Smooth muscle cell (in vitro differentiated cells): ENCODE measurements at regions not wholly inside any gene's neighbourhood (a gene's known extent, or its start where the extent isn't known, plus 50 kb on each side); places are given as distances from the start of the nearest gene placed in this dataset.

Experiments used
- DNase-seq: peaks from one replicate; lab custom pipeline; 2025; ENCODE audit not compliant: unreplicated experiment; lab: John Stamatoyannopoulos, UW
- H2AFZ ChIP-seq: fragments of 200-600 bp; sonication (generic); 2 replicates; pipeline ENCODE4 v1.6.0; 2016; ENCODE audit warnings: antibody characterized with exemption, low read depth, mild to moderate bottlenecking
- H3F3A ChIP-seq: fragments of 200-600 bp; sonication (generic); 2 replicates; pipeline ENCODE4 v1.6.0; 2017; ENCODE audit warnings: antibody characterized with exemption, low read depth
- H3K27ac ChIP-seq: fragments of 200-600 bp; sonication (generic); 2 replicates; pipeline ENCODE4 v1.5.1; 2016; ENCODE audit warnings: low read depth, mild to moderate bottlenecking
- H3K27me3 ChIP-seq: fragments of 200-600 bp; sonication (generic); 2 replicates; pipeline ENCODE4 v1.6.1; 2016; ENCODE audit warnings: low read depth, mild to moderate bottlenecking
- H3K36me3 ChIP-seq: fragments of 200-600 bp; sonication (generic); 2 replicates; pipeline ENCODE4 v1.5.1; 2016; ENCODE audit warnings: low read depth
- H3K4me1 ChIP-seq: fragments of 200-600 bp; sonication (generic); 2 replicates; pipeline ENCODE4 v1.5.1; 2016; ENCODE audit warnings: low read depth
- H3K4me2 ChIP-seq: fragments of 200-600 bp; sonication (generic); 2 replicates; pipeline ENCODE4 v1.6.0; 2016; ENCODE audit warnings: mild to moderate bottlenecking
- H3K4me3 ChIP-seq: fragments of 200-600 bp; sonication (generic); 2 replicates; pipeline ENCODE4 v1.5.1; 2016; ENCODE audit warnings: mild to moderate bottlenecking
- H3K79me2 ChIP-seq: fragments of 200-600 bp; sonication (generic); 2 replicates; pipeline ENCODE4 v1.6.0; 2016; ENCODE audit warnings: low read depth, mild to moderate bottlenecking
- H3K9ac ChIP-seq: fragments of 200-600 bp; sonication (generic); 2 replicates; pipeline ENCODE4 v1.6.0; 2016; ENCODE audit warnings: low read depth
- H3K9me3 ChIP-seq: fragments of 200-600 bp; sonication (generic); replicated peaks from 2 replicates; pipeline ENCODE4 v1.5.1; 2016; ENCODE audit warnings: low read depth
- H4K20me1 ChIP-seq: fragments of 200-600 bp; sonication (generic); 2 replicates; pipeline ENCODE4 v1.6.0; 2016; ENCODE audit warnings: low read depth
- CTCF ChIP-seq: fragments of 200-600 bp; sonication (generic); IDR thresholded peaks from 2 replicates; pipeline ENCODE4 v1.5.1; 2017; ENCODE audit warnings: borderline replicate concordance, mild to moderate bottlenecking, antibody characterized with exemption; ENCODE audit not compliant: insufficient read depth, poor library complexity, severe bottlenecking
- WGBS: methylation state at CpG from one replicate; pipeline ENCODE4 v1.1.7; 2016; ENCODE audit warnings: low lambda C conversion rate; 5-methylcytosine and 5-hydroxymethylcytosine counted together

GRCh38 chr15:29563112-29563511, 259.2 kb downstream of the TJP1 start:
- no peaks in the 10 kb centered on the region for H3K9me3 ChIP-seq
- H3K4me3 ChIP-seq = no peak overlapping the region
- no peak overlapping the region for H3K4me2 ChIP-seq
- TF ChIP-seq CTCF = no peak
- H2AFZ ChIP-seq = no peak overlapping the region
- DNase-seq = no peak
- no peak overlapping the region for H3K9ac ChIP-seq
- no peak overlapping the region for H3K27ac ChIP-seq
- no peaks in the 10 kb centered on the region for H3K79me2 ChIP-seq
- H4K20me1 ChIP-seq = no peaks in the 10 kb centered on the region
- no peaks in the 10 kb centered on the region for H3K4me1 ChIP-seq
- no peaks in the 10 kb centered on the region for H3K36me3 ChIP-seq
- peaks cover 14% of the 10 kb centered on the region for H3K27me3 ChIP-seq
- H3F3A ChIP-seq = no peaks in the 10 kb centered on the region

- WGBS = 83% methylated on average over 2 of the region's 2 CpGs
- TF ChIP-seq CTCF = no peak
- no peaks in the 10 kb centered on the region for H3K9me3 ChIP-seq
These were observed 261.4 kb downstream of the TJP1 start for GRCh38 chr15:29560896-29561295.

GRCh38 chr15:29558261-29558660, 264.0 kb downstream of the TJP1 start:
- no peaks in the 10 kb centered on the region for H3K4me1 ChIP-seq
- H3K27me3 ChIP-seq = no peaks in the 10 kb centered on the region
- H3K4me2 ChIP-seq = no peak overlapping the region
- WGBS = 94% methylated on average over 9 of the region's 9 CpGs
- no peak overlapping the region for H3K4me3 ChIP-seq
- DNase-seq = no peak
- H3F3A ChIP-seq = no peaks in the 10 kb centered on the region
- H3K36me3 ChIP-seq = no peaks in the 10 kb centered on the region
- no peak for TF ChIP-seq CTCF
- H2AFZ ChIP-seq = no peak overlapping the region
- no peaks in the 10 kb centered on the region for H4K20me1 ChIP-seq
- no peak overlapping the region for H3K27ac ChIP-seq
- no peaks in the 10 kb centered on the region for H3K79me2 ChIP-seq
- H3K9ac ChIP-seq = no peak overlapping the region
- no peaks in the 10 kb centered on the region for H3K9me3 ChIP-seq

More at GRCh38 chr15:29560896-29561295, 261.4 kb downstream of the TJP1 start:
- no peak overlapping the region for H2AFZ ChIP-seq
- no peaks in the 10 kb centered on the region for H3K4me1 ChIP-seq
- H3K27me3 ChIP-seq = no peaks in the 10 kb centered on the region
- H3K36me3 ChIP-seq = no peaks in the 10 kb centered on the region
- H3K27ac ChIP-seq = no peak overlapping the region
- H3K79me2 ChIP-seq = no peaks in the 10 kb centered on the region
- no peak overlapping the region for H3K4me2 ChIP-seq
- no peak overlapping the region for H3K9ac ChIP-seq
- H4K20me1 ChIP-seq = no peaks in the 10 kb centered on the region
- no peaks in the 10 kb centered on the region for H3F3A ChIP-seq
- DNase-seq = no peak
- H3K4me3 ChIP-seq = no peak overlapping the region

- Histone ChIP-seq H3K79me2 (no peaks in the 10 kb centered on the region), H4K20me1 (no peaks in the 10 kb centered on the region), H3K27me3 (no peaks in the 10 kb centered on the region), H3K4me1 (no peaks in the 10 kb centered on the region), H3K9me3 (no peaks in the 10 kb centered on the region), H3K36me3 (no peaks in the 10 kb centered on the region), H2AFZ (no peak overlapping the region), H3K9ac (no peak overlapping the region), H3K4me3 (no peak overlapping the region), H3K4me2 (no peak overlapping the region), H3K27ac (no peak overlapping the region), H3F3A (no peaks in the 10 kb centered on the region)
- 92% methylated on average over 6 of the region's 6 CpGs for WGBS
- no peak for TF ChIP-seq CTCF
- DNase-seq = no peak
These were observed 265.1 kb downstream of the TJP1 start for GRCh38 chr15:29557171-29557570.
